Thyroid gland (tissue), 4 donors: ENCODE measurements at regions not wholly inside any gene's neighbourhood (a gene's known extent, or its start where the extent isn't known, plus 50 kb on each side); places are given as distances from the start of the nearest gene placed in this dataset.

Source experiments
- POLR2A ChIP-seq, 2 donors: fragments of 450-650 bp; IDR thresholded peaks; one replicate each; pipeline ENCODE4 v1.6.1; 2017; ENCODE audit warnings: antibody characterized with exemption in 2 of 2, mild to moderate bottlenecking in 2 of 2, moderate library complexity in 1 of 2
- TF ChIP-seq, protein P1 (sequence below), 6 experiments: fragments of 200-600 bp in 3 of 6; fragments of 450-650 bp in 3 of 6; sonication (generic) in 3 of 6; IDR thresholded peaks; one replicate each; pipeline ENCODE4 v1.5.1; 2016 to 2019; ENCODE audit warnings: antibody characterized with exemption in 6 of 6, mild to moderate bottlenecking in 2 of 6, inconsistent platforms in 1 of 6, moderate library complexity in 1 of 6

DNA sequence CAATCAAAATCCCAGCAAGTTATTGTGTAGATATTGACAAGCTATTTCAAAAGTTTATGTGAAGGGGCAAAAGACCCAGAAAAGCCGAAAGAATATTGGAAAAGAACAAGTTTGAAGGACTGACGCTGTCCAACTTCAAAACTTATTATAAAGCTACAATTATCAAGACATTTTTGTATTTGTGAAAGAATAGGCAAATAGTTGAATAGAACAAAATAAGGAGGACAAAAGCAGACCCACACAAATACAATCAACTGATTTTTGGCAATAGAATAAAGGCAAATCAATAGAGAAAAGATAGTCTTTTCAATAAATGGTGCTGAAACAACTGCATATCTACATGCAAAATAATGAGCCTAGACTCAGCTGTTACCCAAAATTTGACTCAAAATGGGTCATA lies 807.7 kb upstream of the CDH6 start:
- TF ChIP-seq, protein P1, sequence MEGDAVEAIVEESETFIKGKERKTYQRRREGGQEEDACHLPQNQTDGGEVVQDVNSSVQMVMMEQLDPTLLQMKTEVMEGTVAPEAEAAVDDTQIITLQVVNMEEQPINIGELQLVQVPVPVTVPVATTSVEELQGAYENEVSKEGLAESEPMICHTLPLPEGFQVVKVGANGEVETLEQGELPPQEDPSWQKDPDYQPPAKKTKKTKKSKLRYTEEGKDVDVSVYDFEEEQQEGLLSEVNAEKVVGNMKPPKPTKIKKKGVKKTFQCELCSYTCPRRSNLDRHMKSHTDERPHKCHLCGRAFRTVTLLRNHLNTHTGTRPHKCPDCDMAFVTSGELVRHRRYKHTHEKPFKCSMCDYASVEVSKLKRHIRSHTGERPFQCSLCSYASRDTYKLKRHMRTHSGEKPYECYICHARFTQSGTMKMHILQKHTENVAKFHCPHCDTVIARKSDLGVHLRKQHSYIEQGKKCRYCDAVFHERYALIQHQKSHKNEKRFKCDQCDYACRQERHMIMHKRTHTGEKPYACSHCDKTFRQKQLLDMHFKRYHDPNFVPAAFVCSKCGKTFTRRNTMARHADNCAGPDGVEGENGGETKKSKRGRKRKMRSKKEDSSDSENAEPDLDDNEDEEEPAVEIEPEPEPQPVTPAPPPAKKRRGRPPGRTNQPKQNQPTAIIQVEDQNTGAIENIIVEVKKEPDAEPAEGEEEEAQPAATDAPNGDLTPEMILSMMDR (IDR thresholded peaks at IDR 0.05): no peak
- TF ChIP-seq POLR2A (IDR thresholded peaks at IDR 0.05): no peak
